HG03439 (cell line): ENCODE measurements at regions not wholly inside any gene's neighbourhood (a gene's known extent, or its start where the extent isn't known, plus 50 kb on each side); places are given as distances from the start of the nearest gene placed in this dataset.

Experiments
- ATAC-seq: cut with Tn5 transposase; IDR thresholded peaks from one replicate; pipeline ENCODE4 v1.9.1; 2021; ENCODE audit warnings: mild to moderate bottlenecking, moderate library complexity; ENCODE audit not compliant: unreplicated experiment

GRCh38 chr11:80637571-80637970 lies 1196.7 kb upstream of the TENM4 start:
- ATAC-seq = no peak

- ATAC-seq = no peak
Observed at GRCh38 chr11:80636999-80637398, 1196.2 kb upstream of the TENM4 start.

- no peak for ATAC-seq
Observed at GRCh38 chr11:80635178-80635577, 1194.3 kb upstream of the TENM4 start.

- no peak for ATAC-seq
Observed at GRCh38 chr11:80632691-80633090, 1191.9 kb upstream of the TENM4 start.

- no peak for ATAC-seq
Observed at GRCh38 chr11:80632156-80632555, 1191.3 kb upstream of the TENM4 start.

GRCh38 chr11:80629466-80629865 lies 1188.6 kb upstream of the TENM4 start:
- no peak for ATAC-seq

- no peak for ATAC-seq
Observed at GRCh38 chr11:80627364-80627763, 1186.5 kb upstream of the TENM4 start.

GRCh38 chr11:80626721-80627120 lies 1185.9 kb upstream of the TENM4 start:
- no peak for ATAC-seq

GRCh38 chr11:80625563-80625962 lies 1184.7 kb upstream of the TENM4 start:
- ATAC-seq = no peak

GRCh38 chr11:80621871-80622270 lies 1181.0 kb upstream of the TENM4 start:
- ATAC-seq = no peak

- ATAC-seq = no peak
Observed at GRCh38 chr11:80620867-80621266, 1180.0 kb upstream of the TENM4 start.

- ATAC-seq = no peak
Observed at GRCh38 chr11:80617156-80617555, 1176.3 kb upstream of the TENM4 start.

- no peak for ATAC-seq
Observed at GRCh38 chr11:80616070-80616800, 1175.4 kb upstream of the TENM4 start.

GRCh38 chr11:80613655-80614054 lies 1172.8 kb upstream of the TENM4 start:
- ATAC-seq = no peak

GRCh38 chr11:80610516-80610915 lies 1169.7 kb upstream of the TENM4 start:
- ATAC-seq = no peak

GRCh38 chr11:80603472-80603871 lies 1162.6 kb upstream of the TENM4 start:
- ATAC-seq = no peak

GRCh38 chr11:80598905-80599304 lies 1158.1 kb upstream of the TENM4 start:
- no peak for ATAC-seq

GRCh38 chr11:80596291-80596810 lies 1155.5 kb upstream of the TENM4 start:
- ATAC-seq = no peak

- no peak for ATAC-seq
Observed at GRCh38 chr11:80595011-80595410, 1154.2 kb upstream of the TENM4 start.

- ATAC-seq = no peak
Observed at GRCh38 chr11:80593648-80594374, 1153.0 kb upstream of the TENM4 start.

- no peak for ATAC-seq
Observed at GRCh38 chr11:80592546-80592945, 1151.7 kb upstream of the TENM4 start.

- no peak for ATAC-seq
Observed at GRCh38 chr11:80587906-80588305, 1147.1 kb upstream of the TENM4 start.
